ENCODE measurements at regions not wholly inside any gene's neighbourhood (a gene's known extent, or its start where the extent isn't known, plus 50 kb on each side); places are given as distances from the start of the nearest gene placed in this dataset.

- Histone ChIP-seq H3K9ac (ENCODE audit: insufficient read depth in 1 of 2, low read length in 2 of 2) (no peak overlapping the region), H3K4me1 (ENCODE audit: control insufficient read depth in 5 of 5, insufficient read depth in 5 of 5, low read length in 5 of 5) (peaks cover 0 to 16% (median 0%) of the 10 kb centered on the region in 5 donors), H3K36me3 (ENCODE audit: control insufficient read depth in 4 of 4, insufficient read depth in 4 of 4, low read length in 4 of 4) (no peaks in the 10 kb centered on the region), H3K27ac (ENCODE audit: low read depth in 1 of 2, low read length in 1 of 2) (no peak overlapping the region), H3K4me3 (no peak overlapping the region), H3K9me3 (ENCODE audit: control insufficient read depth in 4 of 4, insufficient read depth in 3 of 4, low read length in 3 of 4) (no peaks in the 10 kb centered on the region), H3K27me3 (ENCODE audit: control insufficient read depth in 3 of 3, insufficient read depth in 3 of 3, low read length in 2 of 3) (no peaks in the 10 kb centered on the region)
- ATAC-seq (ENCODE audit: insufficient read depth, low FRiP score) = no peak
- TF ChIP-seq CTCF (IDR thresholded peaks at IDR 0.05; ENCODE audit: control extremely low read depth, extremely low read depth) = no peak
- DNase-seq = no peak
Observed at GRCh38 chr12:88251798-88252197, 109.7 kb downstream of the TMTC3 start.

GRCh38 chr12:88253371-88253978, 111.4 kb downstream of the TMTC3 start:
- Histone ChIP-seq H3K36me3 (ENCODE audit: control insufficient read depth in 4 of 4, insufficient read depth in 4 of 4, low read length in 4 of 4) (no peaks in the 10 kb centered on the region), H3K27ac (ENCODE audit: low read depth in 1 of 2, low read length in 1 of 2) (no peak overlapping the region), H3K9ac (ENCODE audit: insufficient read depth in 1 of 2, low read length in 2 of 2) (no peak overlapping the region), H3K27me3 (ENCODE audit: control insufficient read depth in 3 of 3, insufficient read depth in 3 of 3, low read length in 2 of 3) (no peaks in the 10 kb centered on the region), H3K4me3 (no peak overlapping the region), H3K4me1 (ENCODE audit: control insufficient read depth in 5 of 5, insufficient read depth in 5 of 5, low read length in 5 of 5) (peaks cover 0 to 16% (median 0%) of the 10 kb centered on the region in 5 donors), H3K9me3 (ENCODE audit: control insufficient read depth in 4 of 4, insufficient read depth in 3 of 4, low read length in 3 of 4) (no peaks in the 10 kb centered on the region)
- TF ChIP-seq CTCF (IDR thresholded peaks at IDR 0.05; ENCODE audit: control extremely low read depth, extremely low read depth) = no peak
- DNase-seq (peak in 2 of 3 donors; percentile 92 to 94), ATAC-seq (ENCODE audit: insufficient read depth, low FRiP score) (no peak)

- Histone ChIP-seq H3K27me3 (ENCODE audit: control insufficient read depth in 3 of 3, insufficient read depth in 3 of 3, low read length in 2 of 3) (no peaks in the 10 kb centered on the region), H3K4me1 (ENCODE audit: control insufficient read depth in 5 of 5, insufficient read depth in 5 of 5, low read length in 5 of 5) (peaks cover 0 to 16% (median 0%) of the 10 kb centered on the region in 5 donors), H3K4me3 (no peak overlapping the region), H3K9ac (ENCODE audit: insufficient read depth in 1 of 2, low read length in 2 of 2) (no peak overlapping the region), H3K36me3 (ENCODE audit: control insufficient read depth in 4 of 4, insufficient read depth in 4 of 4, low read length in 4 of 4) (no peaks in the 10 kb centered on the region), H3K9me3 (ENCODE audit: control insufficient read depth in 4 of 4, insufficient read depth in 3 of 4, low read length in 3 of 4) (no peaks in the 10 kb centered on the region), H3K27ac (ENCODE audit: low read depth in 1 of 2, low read length in 1 of 2) (no peak overlapping the region)
- WGBS, 2 donors = 87% methylated on average over 2 of the region's 2 CpGs
- no peak for ATAC-seq (ENCODE audit: insufficient read depth, low FRiP score)
- no peak for TF ChIP-seq CTCF (IDR thresholded peaks at IDR 0.05; ENCODE audit: control extremely low read depth, extremely low read depth)
- no peak for DNase-seq
Observed at GRCh38 chr12:88255224-88255623, 113.1 kb downstream of the TMTC3 start.

GRCh38 chr12:88255847-88256246, 113.7 kb downstream of the TMTC3 start:
- H3K9me3 ChIP-seq (ENCODE audit: control insufficient read depth in 4 of 4, insufficient read depth in 3 of 4, low read length in 3 of 4) = no peaks in the 10 kb centered on the region
- H3K9ac ChIP-seq (ENCODE audit: insufficient read depth in 1 of 2, low read length in 2 of 2) = no peak overlapping the region
- no peaks in the 10 kb centered on the region for H3K27me3 ChIP-seq (ENCODE audit: control insufficient read depth in 3 of 3, insufficient read depth in 3 of 3, low read length in 2 of 3)
- ATAC-seq (ENCODE audit: insufficient read depth, low FRiP score) (no peak), DNase-seq (no peak)
- no peak for TF ChIP-seq CTCF (IDR thresholded peaks at IDR 0.05; ENCODE audit: control extremely low read depth, extremely low read depth)
- H3K27ac ChIP-seq (ENCODE audit: low read depth in 1 of 2, low read length in 1 of 2) = no peak overlapping the region
- no peaks in the 10 kb centered on the region for H3K36me3 ChIP-seq (ENCODE audit: control insufficient read depth in 4 of 4, insufficient read depth in 4 of 4, low read length in 4 of 4)
- H3K4me1 ChIP-seq (ENCODE audit: control insufficient read depth in 5 of 5, insufficient read depth in 5 of 5, low read length in 5 of 5) = peaks cover 0 to 16% (median 0%) of the 10 kb centered on the region in 5 donors
- no peak overlapping the region for H3K4me3 ChIP-seq
